KMS-11 (cell line): ENCODE measurements at regions not wholly inside any gene's neighbourhood (a gene's known extent, or its start where the extent isn't known, plus 50 kb on each side); places are given as distances from the start of the nearest gene placed in this dataset.

Experiments used
- H2AFZ ChIP-seq: fragments of 200-600 bp; sonication (generic); 2 replicates; pipeline ENCODE4 v1.6.1; 2016; ENCODE audit warnings: antibody characterized with exemption, mixed run types, low read depth
- H3K27ac ChIP-seq: fragments of 200-600 bp; sonication (generic); 2 replicates; pipeline ENCODE4 v1.6.1; 2016; ENCODE audit warnings: mild to moderate bottlenecking, mixed run types
- H3K27me3 ChIP-seq: fragments of 200-600 bp; sonication (generic); 2 replicates; pipeline ENCODE4 v1.6.1; 2017; ENCODE audit warnings: mild to moderate bottlenecking, low read depth, mixed run types, moderate library complexity; ENCODE audit not compliant: insufficient read depth
- H3K36me3 ChIP-seq: fragments of 200-600 bp; sonication (generic); 2 replicates; pipeline ENCODE4 v1.6.1; 2017; ENCODE audit warnings: mild to moderate bottlenecking, mixed run types; ENCODE audit not compliant: insufficient read depth
- H3K4me1 ChIP-seq: fragments of 200-600 bp; sonication (generic); 2 replicates; pipeline ENCODE4 v1.6.1; 2016; ENCODE audit warnings: mild to moderate bottlenecking, low read depth, mixed run types; ENCODE audit not compliant: poor library complexity, severe bottlenecking
- H3K4me2 ChIP-seq: fragments of 200-600 bp; sonication (generic); 2 replicates; pipeline ENCODE4 v1.7.0; 2016; ENCODE audit warnings: mild to moderate bottlenecking, mixed run types
- H3K4me3 ChIP-seq: fragments of 200-600 bp; sonication (generic); IDR thresholded peaks from 2 replicates; pipeline ENCODE4 v1.6.1; 2017; ENCODE audit warnings: low read depth, low read length, mixed read lengths; ENCODE audit not compliant: insufficient read depth
- H3K79me2 ChIP-seq: fragments of 200-600 bp; sonication (generic); 2 replicates; pipeline ENCODE4 v1.6.1; 2016; ENCODE audit warnings: low read depth, mixed run types; ENCODE audit not compliant: insufficient read depth
- H3K9ac ChIP-seq: fragments of 200-600 bp; sonication (generic); 2 replicates; pipeline ENCODE4 v1.6.1; 2016; ENCODE audit warnings: mild to moderate bottlenecking, mixed run types
- H4K20me1 ChIP-seq: fragments of 200-600 bp; sonication (generic); 2 replicates; pipeline ENCODE4 v1.6.1; 2016; ENCODE audit warnings: mild to moderate bottlenecking, mixed run types; ENCODE audit not compliant: insufficient read depth
- CTCF ChIP-seq: fragments of 200-600 bp; sonication (generic); conservative IDR thresholded peaks from 2 replicates; pipeline ENCODE4 v1.6.1; 2017; ENCODE audit warnings: low read depth, mild to moderate bottlenecking, antibody characterized with exemption, low read length, moderate library complexity, mixed read lengths

GRCh38 chr5:53399926-53400697 is 80.3 kb upstream of the FST start:
- no peaks in the 10 kb centered on the region for H3K4me1 ChIP-seq
- no peaks in the 10 kb centered on the region for H3K27me3 ChIP-seq
- no peak for TF ChIP-seq CTCF
- no peak overlapping the region for H2AFZ ChIP-seq
- H3K4me2 ChIP-seq = no peak overlapping the region
- H4K20me1 ChIP-seq = no peaks in the 10 kb centered on the region
- no peak overlapping the region for H3K9ac ChIP-seq
- no peaks in the 10 kb centered on the region for H3K36me3 ChIP-seq
- no peaks in the 10 kb centered on the region for H3K79me2 ChIP-seq
- H3K27ac ChIP-seq = no peak overlapping the region
- no peak overlapping the region for H3K4me3 ChIP-seq

- H3K4me1 ChIP-seq = no peaks in the 10 kb centered on the region
- H4K20me1 ChIP-seq = no peaks in the 10 kb centered on the region
- no peaks in the 10 kb centered on the region for H3K27me3 ChIP-seq
- no peak overlapping the region for H3K9ac ChIP-seq
- no peak overlapping the region for H3K4me2 ChIP-seq
- TF ChIP-seq CTCF = no peak
- H3K27ac ChIP-seq = no peak overlapping the region
- no peak overlapping the region for H2AFZ ChIP-seq
- H3K4me3 ChIP-seq = no peak overlapping the region
- no peaks in the 10 kb centered on the region for H3K79me2 ChIP-seq
- no peaks in the 10 kb centered on the region for H3K36me3 ChIP-seq
These were observed 77.1 kb upstream of the FST start for GRCh38 chr5:53403291-53403690.

GRCh38 chr5:53403758-53404157 is 76.7 kb upstream of the FST start:
- Histone ChIP-seq H2AFZ (no peak overlapping the region), H3K9ac (no peak overlapping the region), H3K79me2 (no peaks in the 10 kb centered on the region), H3K4me3 (no peak overlapping the region), H4K20me1 (no peaks in the 10 kb centered on the region), H3K36me3 (no peaks in the 10 kb centered on the region), H3K4me2 (no peak overlapping the region), H3K27me3 (no peaks in the 10 kb centered on the region), H3K27ac (no peak overlapping the region), H3K4me1 (no peaks in the 10 kb centered on the region)
- TF ChIP-seq CTCF = no peak

- Histone ChIP-seq H3K4me3 (no peak overlapping the region), H3K27me3 (no peaks in the 10 kb centered on the region), H3K79me2 (no peaks in the 10 kb centered on the region), H3K9ac (no peak overlapping the region), H3K36me3 (no peaks in the 10 kb centered on the region), H4K20me1 (no peaks in the 10 kb centered on the region), H2AFZ (no peak overlapping the region), H3K4me1 (no peaks in the 10 kb centered on the region), H3K27ac (no peak overlapping the region), H3K4me2 (no peak overlapping the region)
- TF ChIP-seq CTCF = no peak
These were observed 75.0 kb upstream of the FST start for GRCh38 chr5:53405396-53405795.
